Left ventricle myocardium inferior (tissue), 1 donor: ENCODE measurements at regions not wholly inside any gene's neighbourhood (a gene's known extent, or its start where the extent isn't known, plus 50 kb on each side); places are given as distances from the start of the nearest gene placed in this dataset.
"Not testable (repeated sequence)": the region's sequence is repeated elsewhere in the genome, so short reads cannot be mapped to it uniquely, and the experiment has no call there.

Source experiments
- DNase-seq: peaks from one replicate; pipeline ENCODE4 v3.0.0-alpha.2; 2020
- H3K27ac ChIP-seq: fragments of 200-600 bp; replicated peaks from 2 replicates; pipeline ENCODE4 v1.8.0; 2021
- H3K27me3 ChIP-seq: fragments of 200-600 bp; 2 replicates; pipeline ENCODE4 v1.8.0; 2021; ENCODE audit warnings: low read depth
- H3K36me3 ChIP-seq: fragments of 200-600 bp; 2 replicates; pipeline ENCODE4 v1.8.0; 2021
- H3K4me1 ChIP-seq: fragments of 200-600 bp; 2 replicates; pipeline ENCODE4 v1.8.0; 2021
- H3K4me3 ChIP-seq: fragments of 200-600 bp; 2 replicates; pipeline ENCODE4 v1.8.0; 2021; ENCODE audit warnings: mild to moderate bottlenecking, moderate library complexity
- H3K9me3 ChIP-seq: fragments of 200-600 bp; replicated peaks from 2 replicates; pipeline ENCODE4 v1.8.0; 2021
- intact Hi-C: fragments of 100-400 bp; cut with micrococcal nuclease; formaldehyde crosslinking; loops from one replicate; pipeline ENCODE4 v1.11.0; 2022
- TF ChIP-seq, protein P1 (sequence below): fragments of 200-600 bp; IDR thresholded peaks from 2 replicates; pipeline ENCODE4 v1.8.0; 2021; ENCODE audit warnings: antibody characterized with exemption, mild to moderate bottlenecking, borderline replicate concordance
- donor health status: DM: no; HTN: yes; CAD: no; lungs with severe emphysema.

DNA sequence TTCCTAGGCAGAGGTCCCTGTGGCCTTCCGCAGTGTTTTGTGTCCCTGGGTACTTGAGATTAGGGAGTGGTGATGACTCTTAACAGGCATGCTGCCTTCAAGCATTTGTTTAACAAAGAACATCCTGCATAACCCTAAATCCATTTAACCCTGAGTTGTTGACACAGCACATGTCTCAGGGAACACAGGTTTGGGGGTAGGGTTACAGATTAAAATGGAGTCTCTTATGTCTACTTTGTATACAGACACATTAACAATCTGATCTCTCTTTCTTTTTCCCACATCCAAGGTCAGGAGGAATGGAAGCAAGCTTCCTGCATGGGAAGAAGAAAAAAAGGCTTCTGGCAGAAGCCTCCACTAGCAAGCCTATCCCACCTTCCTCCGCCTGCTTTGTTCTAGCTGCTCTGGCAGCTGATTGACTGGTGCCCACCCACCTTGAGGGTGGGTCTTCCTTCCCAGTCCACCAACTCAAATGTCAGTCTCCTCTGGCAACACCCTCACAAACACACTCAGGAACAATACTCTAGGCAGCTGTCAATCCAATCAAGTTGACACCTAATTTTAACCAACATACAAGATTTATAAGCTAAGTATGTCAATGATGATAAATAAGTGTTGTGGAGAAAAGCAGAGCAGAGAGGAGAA lies 176.5 kb upstream of the CCZ1B start:
- Histone ChIP-seq H3K36me3 (no peaks in the 10 kb centered on the region), H3K4me1 (no peaks in the 10 kb centered on the region), H3K27me3 (no peaks in the 10 kb centered on the region), H3K9me3 (peaks cover 11% of the 10 kb centered on the region), H3K4me3 (no peak overlapping the region), H3K27ac (no peak overlapping the region)
- no peak for DNase-seq
- TF ChIP-seq, protein P1, sequence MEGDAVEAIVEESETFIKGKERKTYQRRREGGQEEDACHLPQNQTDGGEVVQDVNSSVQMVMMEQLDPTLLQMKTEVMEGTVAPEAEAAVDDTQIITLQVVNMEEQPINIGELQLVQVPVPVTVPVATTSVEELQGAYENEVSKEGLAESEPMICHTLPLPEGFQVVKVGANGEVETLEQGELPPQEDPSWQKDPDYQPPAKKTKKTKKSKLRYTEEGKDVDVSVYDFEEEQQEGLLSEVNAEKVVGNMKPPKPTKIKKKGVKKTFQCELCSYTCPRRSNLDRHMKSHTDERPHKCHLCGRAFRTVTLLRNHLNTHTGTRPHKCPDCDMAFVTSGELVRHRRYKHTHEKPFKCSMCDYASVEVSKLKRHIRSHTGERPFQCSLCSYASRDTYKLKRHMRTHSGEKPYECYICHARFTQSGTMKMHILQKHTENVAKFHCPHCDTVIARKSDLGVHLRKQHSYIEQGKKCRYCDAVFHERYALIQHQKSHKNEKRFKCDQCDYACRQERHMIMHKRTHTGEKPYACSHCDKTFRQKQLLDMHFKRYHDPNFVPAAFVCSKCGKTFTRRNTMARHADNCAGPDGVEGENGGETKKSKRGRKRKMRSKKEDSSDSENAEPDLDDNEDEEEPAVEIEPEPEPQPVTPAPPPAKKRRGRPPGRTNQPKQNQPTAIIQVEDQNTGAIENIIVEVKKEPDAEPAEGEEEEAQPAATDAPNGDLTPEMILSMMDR, result no peak
- intact Hi-C loops, result no loop called here

DNA sequence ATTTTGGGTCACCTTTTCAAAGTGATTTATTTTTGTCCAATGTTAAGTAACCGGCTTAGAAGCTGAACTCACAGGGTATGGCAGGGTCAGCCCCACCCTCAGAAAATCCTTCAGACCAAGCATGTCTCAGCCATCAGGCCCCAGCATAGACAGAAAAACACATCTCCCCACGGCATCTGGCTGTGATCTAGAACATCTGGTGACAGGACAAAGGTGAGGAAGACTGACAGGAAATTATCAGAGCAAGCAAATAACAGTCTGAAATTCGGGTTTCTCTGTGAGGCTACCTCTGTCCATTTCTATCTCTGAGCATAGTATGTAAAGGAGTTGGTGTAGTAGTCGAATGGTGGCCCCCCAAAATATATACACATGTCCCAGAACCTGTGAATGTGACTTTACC lies 177.0 kb upstream of the C1GALT1 start:
- DNase-seq, result no peak
- Histone ChIP-seq H3K9me3 (peaks cover 3% of the 10 kb centered on the region), H3K4me1 (no peaks in the 10 kb centered on the region), H3K27me3 (no peaks in the 10 kb centered on the region), H3K27ac (no peak overlapping the region), H3K36me3 (no peaks in the 10 kb centered on the region), H3K4me3 (no peak overlapping the region)
- intact Hi-C loops, result no loop called here
- TF ChIP-seq, protein P1, result no peak

DNA sequence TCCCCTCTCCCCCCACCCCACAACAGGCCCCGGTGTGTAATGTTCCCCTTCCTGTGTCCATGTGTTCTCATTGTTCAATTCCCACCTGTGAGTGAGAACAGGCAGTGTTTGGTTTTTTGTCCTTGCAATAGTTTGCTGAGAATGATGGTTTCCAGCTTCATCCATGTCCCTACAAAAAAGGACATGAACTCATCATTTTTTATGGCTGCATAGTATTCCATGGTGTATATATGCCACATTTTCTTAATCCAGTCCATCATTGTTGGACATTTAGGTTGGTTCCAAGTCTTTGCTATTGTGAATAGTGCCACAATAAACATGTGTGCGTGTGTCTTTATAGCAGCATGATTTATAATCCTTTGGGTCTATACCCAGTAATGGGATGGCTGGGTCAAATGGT lies 176.4 kb upstream of the C1GALT1 start:
- H3K36me3 ChIP-seq, H3K4me1 ChIP-seq, H3K27ac ChIP-seq, H3K9me3 ChIP-seq, DNase-seq, H3K27me3 ChIP-seq, intact Hi-C loops, H3K4me3 ChIP-seq: not testable (repeated sequence)

DNA sequence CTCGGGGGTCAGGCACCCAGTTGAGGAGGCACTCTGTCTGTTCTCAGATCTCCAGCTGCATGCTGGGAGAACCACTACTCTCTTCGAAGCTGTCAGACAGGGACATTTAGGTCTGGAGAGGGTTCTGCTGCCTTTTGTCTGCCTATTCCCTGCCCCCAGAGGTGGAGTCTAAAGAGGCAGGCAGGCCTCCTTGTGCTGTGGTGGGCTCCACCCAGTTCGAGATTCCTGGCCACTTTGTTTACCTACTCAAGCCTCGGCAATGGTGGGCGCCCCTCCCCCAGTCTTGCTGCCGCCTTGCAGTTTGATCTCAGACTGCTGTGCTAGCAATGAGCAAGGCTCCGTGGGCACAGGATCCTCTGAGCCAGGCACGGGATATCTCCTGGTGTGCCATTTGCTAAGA lies 171.1 kb upstream of the C1GALT1 start:
- H3K27me3 ChIP-seq, H3K36me3 ChIP-seq, H3K27ac ChIP-seq, H3K4me3 ChIP-seq, DNase-seq, H3K4me1 ChIP-seq, intact Hi-C loops, H3K9me3 ChIP-seq: not testable (repeated sequence)

DNA sequence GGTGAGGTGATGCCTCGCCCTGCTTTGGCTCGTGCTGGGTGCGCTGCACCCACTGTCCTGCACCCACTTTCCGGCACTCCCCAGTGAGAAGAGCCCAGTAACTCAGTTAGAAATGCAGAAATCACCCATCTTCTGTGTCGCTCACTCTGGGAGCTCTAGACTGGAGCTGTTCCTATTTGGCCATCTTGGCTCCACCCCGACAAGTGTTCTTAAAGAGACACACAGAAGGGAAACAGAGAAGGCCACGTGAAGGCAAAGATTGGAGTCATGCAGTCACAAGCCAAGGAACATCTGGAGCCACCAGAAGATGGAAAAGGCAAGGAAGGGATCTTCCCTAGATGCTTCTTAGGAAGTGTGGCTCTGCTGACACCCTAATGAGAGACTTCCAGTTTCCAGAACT lies 170.6 kb upstream of the C1GALT1 start:
- H3K4me1 ChIP-seq, H3K9me3 ChIP-seq, H3K27ac ChIP-seq, H3K4me3 ChIP-seq, H3K27me3 ChIP-seq, DNase-seq, H3K36me3 ChIP-seq, intact Hi-C loops: not testable (repeated sequence)

DNA sequence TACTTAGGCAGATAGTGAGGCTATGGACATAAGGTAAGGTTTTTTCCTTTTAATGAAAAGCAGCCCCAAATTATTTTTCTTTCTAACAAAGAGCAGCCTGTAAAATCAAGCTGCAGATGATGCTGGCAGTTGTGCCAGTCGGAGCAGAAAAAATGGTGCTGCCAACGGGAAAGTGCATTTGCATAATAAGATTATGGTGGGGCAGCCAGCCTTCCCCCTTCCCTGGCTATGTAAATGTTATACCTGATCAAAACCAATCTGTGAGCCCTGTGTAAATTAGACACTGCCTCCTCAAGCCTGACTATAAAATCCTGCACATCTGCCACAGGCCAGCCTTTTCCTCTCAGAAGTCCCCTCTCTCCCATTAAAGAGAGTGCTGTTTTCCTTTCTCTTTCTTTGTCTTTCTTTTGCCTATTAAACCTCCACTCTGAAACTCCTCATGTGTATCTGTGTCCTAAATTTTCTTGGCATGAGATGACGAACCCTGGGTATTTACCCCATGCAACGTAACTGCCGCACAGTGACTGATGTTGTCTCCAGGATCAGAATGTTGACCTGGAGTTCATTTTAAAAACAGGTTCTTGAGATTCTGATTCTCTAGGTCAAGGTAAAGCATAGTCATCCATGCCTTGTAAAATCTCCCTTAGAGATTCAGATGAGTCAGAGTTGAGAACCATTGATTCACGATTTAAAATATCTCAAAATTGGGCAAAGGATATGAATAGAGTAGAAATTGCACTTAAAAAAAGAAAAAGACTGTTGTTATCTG lies 167.3 kb upstream of the C1GALT1 start:
- DNase-seq, result no peak
- TF ChIP-seq, protein P1, result no peak
- H3K4me3 ChIP-seq, result no peak overlapping the region
- H3K27ac ChIP-seq, result no peak overlapping the region
- H3K36me3 ChIP-seq, result no peaks in the 10 kb centered on the region
- H3K4me1 ChIP-seq, result no peaks in the 10 kb centered on the region
- no peaks in the 10 kb centered on the region for H3K9me3 ChIP-seq
- intact Hi-C loops, result no loop called here
- peaks cover 10% of the 10 kb centered on the region for H3K27me3 ChIP-seq

DNA sequence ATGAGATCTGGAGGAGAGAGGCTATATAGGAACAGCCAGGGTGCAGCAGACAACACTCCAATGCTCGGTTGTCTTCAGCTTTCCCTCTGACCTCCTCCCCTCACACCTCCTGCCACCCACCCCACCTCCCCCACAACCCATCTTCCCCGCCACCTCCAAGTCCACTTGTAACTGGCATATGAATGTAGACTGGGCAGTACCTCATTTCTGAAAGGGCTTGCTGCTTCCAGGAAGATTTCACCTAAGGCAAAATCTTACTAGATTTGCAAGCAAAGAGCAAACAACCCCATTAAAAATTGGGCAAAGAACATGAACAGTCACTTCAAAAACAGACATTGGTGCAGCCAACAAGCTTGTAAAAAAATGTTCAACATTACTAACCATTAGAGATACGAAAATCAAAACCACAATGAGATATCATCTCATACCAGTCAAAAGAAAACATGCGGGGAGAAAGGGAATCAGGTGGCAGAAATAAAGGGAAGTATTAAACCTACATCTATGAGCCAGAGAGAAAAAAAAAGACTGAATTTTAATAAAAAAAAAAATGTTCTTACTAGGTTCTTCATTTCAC lies 164.6 kb upstream of the C1GALT1 start:
- TF ChIP-seq, protein P1, result no peak
- no peak for DNase-seq
- Histone ChIP-seq H3K9me3 (no peaks in the 10 kb centered on the region), H3K4me3 (no peak overlapping the region), H3K36me3 (no peaks in the 10 kb centered on the region), H3K27ac (no peak overlapping the region), H3K4me1 (no peaks in the 10 kb centered on the region), H3K27me3 (peaks cover 10% of the 10 kb centered on the region)
- intact Hi-C loops, result no loop called here
